IMR-90 (cell line): ENCODE measurements at regions not wholly inside any gene's neighbourhood (a gene's known extent, or its start where the extent isn't known, plus 50 kb on each side); places are given as distances from the start of the nearest gene placed in this dataset.
A peak's percentile ranks its signal among the peaks of the same experiment; 100 is the strongest.

Experiments used
- ATAC-seq: fragments of 200-7000 bp; cut with Tn5 transposase; 2 replicates; pipeline ENCODE4 v1.9.1; 2020; ENCODE audit warnings: low read depth, mild to moderate bottlenecking, moderate library complexity
- BruUV-seq: library from RNA; stranded (reverse); fragments of 400-500 nt; replicated peaks from 2 replicates; lab custom pipeline; 2021; lab: Mats Ljungman, UMichigan
- CTCF ChIA-PET: fragments of 300-600 bp; formaldehyde crosslinking; extraction: SDS; loops from one replicate; lab custom pipeline; 2021; ENCODE audit warnings: antibody characterized with exemption; lab: Yijun Ruan, JAX
- POLR2A ChIA-PET: fragments of 300-600 bp; sonication (Branson Sonifier 250); formaldehyde crosslinking; loops from one replicate; lab custom pipeline; 2022; ENCODE audit warnings: antibody characterized with exemption; ENCODE audit not compliant: unreplicated experiment; lab: Charles Lee
- DNase-seq: peaks from one replicate; pipeline ENCODE4 v3.0.0; 2013
- H2AFZ ChIP-seq: replicated peaks from 2 replicates; pipeline ENCODE3; 2013; ENCODE audit warnings: low read length, mild to moderate bottlenecking; ENCODE audit not compliant: poor library complexity
- H2AK5ac ChIP-seq: 2 replicates; pipeline ENCODE4 v1.6.1; 2013; ENCODE audit warnings: low read depth, low read length, inconsistent platforms
- H2AK9ac ChIP-seq: replicated peaks from 2 replicates; pipeline ENCODE3; 2013; ENCODE audit warnings: mild to moderate bottlenecking, low read depth, low read length, moderate library complexity; ENCODE audit not compliant: poor library complexity
- H2BK120ac ChIP-seq: 2 replicates; pipeline ENCODE4 v1.6.1; 2013; ENCODE audit warnings: low read depth, low read length, inconsistent platforms
- H2BK15ac ChIP-seq: 3 replicates; pipeline ENCODE4 v1.6.1; 2013; ENCODE audit warnings: low read depth, low read length, inconsistent platforms
- H2BK20ac ChIP-seq: 2 replicates; pipeline ENCODE4 v1.6.1; 2013; ENCODE audit warnings: low read depth, mild to moderate bottlenecking, inconsistent platforms, low read length, moderate library complexity
- H2BK5ac ChIP-seq: 2 replicates; pipeline ENCODE4 v1.6.1; 2013; ENCODE audit warnings: mild to moderate bottlenecking, low read depth, low read length, inconsistent platforms; ENCODE audit not compliant: poor library complexity, severe bottlenecking
- H3K14ac ChIP-seq: replicated peaks from 2 replicates; pipeline ENCODE4 v1.6.1; 2013; ENCODE audit warnings: low read depth, low read length, inconsistent platforms
- H3K18ac ChIP-seq: 2 replicates; pipeline ENCODE4 v1.6.1; 2013; ENCODE audit warnings: low read depth, low read length, control low read depth
- H3K23ac ChIP-seq: 2 replicates; pipeline ENCODE4 v1.6.1; 2013; ENCODE audit warnings: low read depth, low read length, inconsistent platforms
- H3K27ac ChIP-seq: 2 replicates; pipeline ENCODE4 v1.5.1; 2013; ENCODE audit warnings: mild to moderate bottlenecking, control low read depth, low read length; ENCODE audit not compliant: insufficient read depth
- H3K27me3 ChIP-seq: 2 replicates; pipeline ENCODE4 v1.6.1; 2013; ENCODE audit warnings: low read length; ENCODE audit not compliant: control insufficient read depth, insufficient read depth
- H3K36me3 ChIP-seq: 2 replicates; pipeline ENCODE4 v1.6.1; 2013; ENCODE audit warnings: low read length, mixed read lengths; ENCODE audit not compliant: control insufficient read depth, insufficient read depth
- H3K4ac ChIP-seq: 2 replicates; pipeline ENCODE4 v1.6.1; 2013; ENCODE audit warnings: low read depth, low read length, inconsistent platforms
- H3K4me1 ChIP-seq: 2 replicates; pipeline ENCODE4 v1.6.1; 2013; ENCODE audit warnings: low read length, mixed read lengths; ENCODE audit not compliant: control insufficient read depth, insufficient read depth
- H3K4me2 ChIP-seq: 2 replicates; pipeline ENCODE4 v1.6.1; 2013; ENCODE audit warnings: low read depth, mild to moderate bottlenecking, control low read depth, low read length, moderate library complexity
- H3K4me3 ChIP-seq: 2 replicates; pipeline ENCODE4 v1.5.1; 2013; ENCODE audit warnings: low read depth, mild to moderate bottlenecking, control low read depth, low read length, moderate library complexity; ENCODE audit not compliant: insufficient read depth
- H3K56ac ChIP-seq: 2 replicates; pipeline ENCODE4 v1.6.1; 2013; ENCODE audit warnings: low read length, inconsistent platforms; ENCODE audit not compliant: insufficient read depth; ENCODE audit errors: extremely low read depth
- H3K79me1 ChIP-seq, 2 experiments: 2 replicates each; pipeline ENCODE4 v1.6.1; 2013; ENCODE audit warnings: low read length in 2 of 2, inconsistent platforms in 1 of 2, low read depth in 1 of 2
- H3K9ac ChIP-seq: 2 replicates; pipeline ENCODE4 v1.6.1; 2013; ENCODE audit warnings: low read depth, low read length, control low read depth
- H3K9me1 ChIP-seq: 2 replicates; pipeline ENCODE4 v1.6.1; 2013; ENCODE audit warnings: low read length, inconsistent platforms; ENCODE audit not compliant: insufficient read depth
- H3K9me3 ChIP-seq: 2 replicates; pipeline ENCODE4 v1.6.1; 2013; ENCODE audit warnings: low read length; ENCODE audit not compliant: control insufficient read depth, insufficient read depth
- H4K20me1 ChIP-seq: 2 replicates; pipeline ENCODE4 v1.6.1; 2013; ENCODE audit warnings: low read length, inconsistent platforms; ENCODE audit not compliant: insufficient read depth
- H4K5ac ChIP-seq: 2 replicates; pipeline ENCODE4 v1.6.1; 2013; ENCODE audit warnings: mild to moderate bottlenecking, low read depth, low read length, control low read depth
- H4K8ac ChIP-seq, 2 experiments: 2 replicates each; pipeline ENCODE4 v1.6.1; 2013; ENCODE audit warnings: low read depth in 2 of 2, low read length in 2 of 2, control low read depth in 1 of 2, inconsistent platforms in 1 of 2
- H4K91ac ChIP-seq: 2 replicates; pipeline ENCODE4 v1.6.1; 2013; ENCODE audit warnings: low read depth, low read length, inconsistent platforms; ENCODE audit not compliant: insufficient read depth
- MAFK ChIP-seq: IDR thresholded peaks from 2 replicates; pipeline ENCODE4 v1.6.1; 2012; ENCODE audit warnings: low read depth, low read length, improper control_type of control experiment
- MAZ ChIP-seq: IDR thresholded peaks from 2 replicates; pipeline ENCODE4 v1.6.1; 2012; ENCODE audit warnings: low read depth, mild to moderate bottlenecking, low read length, improper control_type of control experiment, moderate library complexity, borderline replicate concordance
- WGBS, 2 experiments: methylation state at CpG; one replicate each; pipeline versions ENCODE4 v1.1.5 to v1.1.7; 2013; ENCODE audit warnings: missing lambda C conversion rate in 2 of 2; ENCODE audit not compliant: insufficient read length in 1 of 2; ENCODE audit errors: extremely low coverage in 2 of 2; 5-methylcytosine and 5-hydroxymethylcytosine counted together
- dilution Hi-C: fragments of 300-500 bp; cut with HindIII; formaldehyde crosslinking; loops from one replicate; pipeline ENCODE4 v1.14.3; 2018; ENCODE audit warnings: low sequenced_read_pairs; ENCODE audit not compliant: unreplicated experiment
- in situ Hi-C: fragments of 300-500 bp; cut with MboI; formaldehyde crosslinking; loops from 3 replicates; pipeline ENCODE4 v1.14.3; 2019; ENCODE audit warnings: low sequenced_read_pairs, inconsistent platforms, mixed read lengths
- intact Hi-C: fragments of 100-400 bp; cut with micrococcal nuclease; formaldehyde crosslinking; loops from 2 replicates; pipeline ENCODE4 v1.10.0; 2022

DNA sequence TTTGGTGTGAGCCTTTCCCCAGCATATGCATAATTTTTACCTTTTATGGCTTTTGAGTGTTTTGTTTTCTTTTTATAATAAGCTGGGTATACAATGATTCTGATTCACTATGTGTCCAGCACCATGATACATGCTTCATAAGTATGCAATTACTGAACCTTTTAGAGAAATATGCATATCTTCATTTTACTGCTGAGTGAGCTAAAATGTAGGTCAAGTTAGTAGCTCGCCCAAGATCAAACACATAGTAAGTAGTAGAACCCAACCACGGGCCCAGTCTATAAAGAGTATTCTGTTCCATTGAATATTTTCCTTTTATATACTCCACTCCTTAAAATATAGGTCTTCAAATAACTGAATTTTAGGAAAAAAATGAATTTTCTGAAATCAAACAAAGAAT lies 362.4 kb upstream of the HTR2C start:
- Histone ChIP-seq H2AK5ac (no peak overlapping the region), H3K9me1 (no peaks in the 10 kb centered on the region), H2BK120ac (no peak overlapping the region), H2BK15ac (no peak overlapping the region), H3K14ac (no peak overlapping the region), H3K56ac (no peak overlapping the region), H3K9ac (no peak overlapping the region), H2BK5ac (no peak overlapping the region), H2BK20ac (no peak overlapping the region), H3K18ac (no peak overlapping the region), H3K4me2 (no peak overlapping the region), H4K20me1 (no peaks in the 10 kb centered on the region), H3K4me1 (no peaks in the 10 kb centered on the region), H3K4ac (no peak overlapping the region), H2AK9ac (no peak overlapping the region), H3K23ac (no peak overlapping the region), H3K4me3 (no peak overlapping the region), H2AFZ (no peak overlapping the region), H4K91ac (no peak overlapping the region), H4K5ac (no peak overlapping the region), H3K36me3 (no peaks in the 10 kb centered on the region), H3K79me1 (no peaks in the 10 kb centered on the region), H4K8ac (no peak overlapping the region), H3K27me3 (no peaks in the 10 kb centered on the region), H3K9me3 (no peaks in the 10 kb centered on the region), H3K27ac (no peak overlapping the region)
- TF ChIP-seq MAZ (no peak), MAFK (peak; percentile 31; the same call in 1 of the 2 replicates)
- no CpG with 5 or more reads among the region's 2 CpGs for WGBS, 2 experiments
- ATAC-seq, result no peak
- dilution Hi-C loops, result no loop called here
- no TSS peak for BruUV-seq
- DNase-seq, result no peak
- in situ Hi-C loops, result no loop called here
- intact Hi-C loops, result no loop called here
- POLR2A ChIA-PET, result no interaction called here
- CTCF ChIA-PET, result no interaction called here
